Lung (tissue), 11 donors: ENCODE measurements at regions not wholly inside any gene's neighbourhood (a gene's known extent, or its start where the extent isn't known, plus 50 kb on each side); places are given as distances from the start of the nearest gene placed in this dataset.

Experiments used
- ATAC-seq: fragments of 200-7000 bp; cut with Tn5 transposase; one replicate; pipeline ENCODE4 v1.9.1; 2020; ENCODE audit warnings: moderate number of reproducible peaks; ENCODE audit not compliant: insufficient read depth, low FRiP score
- DNase-seq, 3 donors: peaks; one replicate each; pipeline ENCODE4 v3.0.0-alpha.2; 2013 to 2017
- H3K27ac ChIP-seq, 2 donors: one replicate each; pipeline ENCODE4 v1.5.1; 2013; ENCODE audit warnings: mild to moderate bottlenecking in 2 of 2, moderate library complexity in 2 of 2, control low read depth in 1 of 2, inconsistent platforms in 1 of 2, low read depth in 1 of 2, low read length in 1 of 2
- H3K27me3 ChIP-seq, 3 donors: one replicate each; pipeline ENCODE4 v1.5.1; 2013; ENCODE audit warnings: low read length in 2 of 3; ENCODE audit not compliant: control insufficient read depth in 3 of 3, insufficient read depth in 3 of 3
- H3K36me3 ChIP-seq, 4 donors: one replicate each; pipeline ENCODE4 v1.5.1; 2013; ENCODE audit warnings: low read length in 4 of 4, mild to moderate bottlenecking in 1 of 4, moderate library complexity in 1 of 4; ENCODE audit not compliant: control insufficient read depth in 4 of 4, insufficient read depth in 4 of 4
- H3K4me1 ChIP-seq, 5 donors: one replicate each; pipeline ENCODE4 v1.5.1; 2013; ENCODE audit warnings: low read length in 5 of 5, mild to moderate bottlenecking in 2 of 5, moderate library complexity in 1 of 5; ENCODE audit not compliant: control insufficient read depth in 5 of 5, insufficient read depth in 5 of 5
- H3K4me3 ChIP-seq: one replicate; pipeline ENCODE4 v1.5.1; 2013; ENCODE audit warnings: mild to moderate bottlenecking, control low read depth, moderate library complexity
- H3K9ac ChIP-seq, 2 donors: one replicate each; pipeline ENCODE4 v1.5.1; 2013; ENCODE audit warnings: low read length in 2 of 2, control low read depth in 1 of 2; ENCODE audit not compliant: insufficient read depth in 1 of 2
- H3K9me3 ChIP-seq, 4 donors: one replicate each; pipeline ENCODE4 v1.5.1; 2013; ENCODE audit warnings: low read length in 3 of 4, mild to moderate bottlenecking in 1 of 4, moderate library complexity in 1 of 4; ENCODE audit not compliant: control insufficient read depth in 4 of 4, insufficient read depth in 3 of 4
- CTCF ChIP-seq: IDR thresholded peaks from 2 replicates; pipeline ENCODE4 v1.5.1; 2012; ENCODE audit warnings: mild to moderate bottlenecking; ENCODE audit errors: control extremely low read depth, extremely low read depth
- WGBS, 2 donors: extraction: QIAGEN DNeasy Blood & Tissue Kit; methylation state at CpG; one replicate each; pipeline ENCODE4 v1.1.7; 2013; 5-methylcytosine and 5-hydroxymethylcytosine counted together
- donor health status: control.
- donor health status: control.
- donor health status: Bipolar disorder and iron deficiency.
- donor health status: healthy.
- donor health status: DM: yes; HTN: yes; CAD: no.

GRCh38 chr9:737400-738120, 103.9 kb upstream of the DMRT1 start:
- DNase-seq (no peak), ATAC-seq (no peak)
- H3K4me3 ChIP-seq, result no peak overlapping the region
- no peaks in the 10 kb centered on the region for H3K27me3 ChIP-seq
- H3K9ac ChIP-seq, result no peak overlapping the region
- H3K9me3 ChIP-seq, result no peaks in the 10 kb centered on the region
- peak overlapping the region; percentile 82 to 88 for H3K27ac ChIP-seq
- H3K4me1 ChIP-seq, result peaks cover 4 to 14% (median 9%) of the 10 kb centered on the region in 5 donors
- H3K36me3 ChIP-seq, result peaks cover 3 to 20% (median 10%) of the 10 kb centered on the region in 4 donors
- 70 to 71% methylated on average over 7 of the region's 7 CpGs for WGBS, 2 donors
- TF ChIP-seq CTCF, result no peak

- ATAC-seq (peak; percentile 79), DNase-seq (peak in 2 of 3 donors; percentile 18 to 56)
- no peak overlapping the region for H3K4me3 ChIP-seq
- WGBS, 2 donors, result 61 to 83% methylated on average over 14 of the region's 14 CpGs
- H3K27ac ChIP-seq, result peak overlapping the region; percentile 88 to 90
- no peaks in the 10 kb centered on the region for H3K9me3 ChIP-seq
- peaks cover 3 to 24% (median 12%) of the 10 kb centered on the region in 4 donors for H3K36me3 ChIP-seq
- H3K9ac ChIP-seq, result no peak overlapping the region
- TF ChIP-seq CTCF, result no peak
- H3K27me3 ChIP-seq, result no peaks in the 10 kb centered on the region
- H3K4me1 ChIP-seq, result peaks cover 4 to 14% (median 9%) of the 10 kb centered on the region in 5 donors
Observed at GRCh38 chr9:738209-738915, 103.1 kb upstream of the DMRT1 start.

- H3K9me3 ChIP-seq, result no peaks in the 10 kb centered on the region
- no peak for TF ChIP-seq CTCF
- ATAC-seq (no peak), DNase-seq (no peak)
- peak overlapping the region in 1 of 2 donors; percentile 88 for H3K27ac ChIP-seq
- H3K27me3 ChIP-seq, result no peaks in the 10 kb centered on the region
- H3K4me3 ChIP-seq, result no peak overlapping the region
- peaks cover 3 to 23% (median 12%) of the 10 kb centered on the region in 4 donors for H3K36me3 ChIP-seq
- peaks cover 4 to 14% (median 9%) of the 10 kb centered on the region in 5 donors for H3K4me1 ChIP-seq
- no peak overlapping the region for H3K9ac ChIP-seq
Observed at GRCh38 chr9:739362-739761, 102.1 kb upstream of the DMRT1 start.
